ENCODE measurements at regions not wholly inside any gene's neighbourhood (a gene's known extent, or its start where the extent isn't known, plus 50 kb on each side); places are given as distances from the start of the nearest gene placed in this dataset.

DNA sequence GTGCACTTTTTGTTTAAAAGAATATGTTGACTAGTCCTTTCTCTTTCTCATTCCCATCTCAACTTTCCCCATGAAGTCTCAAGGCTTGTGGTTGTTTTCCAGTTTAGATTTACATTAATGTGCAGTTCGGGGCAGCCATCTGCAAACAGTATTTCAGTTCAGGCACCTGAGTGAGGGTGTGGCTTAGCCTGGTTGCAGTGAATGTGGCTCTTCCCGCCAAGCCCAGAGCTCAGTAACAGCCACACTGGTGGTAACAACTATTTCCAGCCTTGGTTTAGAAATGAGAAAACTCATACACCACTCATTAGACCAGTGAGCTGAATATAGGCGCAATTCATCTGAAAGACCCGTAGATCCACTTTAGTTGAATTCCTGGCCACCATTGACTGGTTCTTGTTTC is 394.3 kb downstream of the CMPK2 start:
- Mint-ChIP-seq H3K4me1 (no peaks in the 10 kb centered on the region), H3K9me3 (peaks cover 79% of the 10 kb centered on the region), H3K36me3 (peaks cover 66% of the 10 kb centered on the region), H3K27ac (no peak overlapping the region), H3K4me3 (no peak overlapping the region), H3K27me3 (ENCODE audit: low read depth) (peaks cover 2% of the 10 kb centered on the region; the same call in 1 of the 2 replicates)
- TF ChIP-seq ZNF396 (CRISPR knock-in tag; IDR thresholded peaks at IDR 0.05; ENCODE audit: borderline replicate concordance), result no peak
- no peak for TF ChIP-seq CBFB (CRISPR knock-in tag; IDR thresholded peaks at IDR 0.05; ENCODE audit: low read depth)
- TF ChIP-seq ZNF425 (CRISPR knock-in tag; conservative IDR thresholded peaks at IDR 0.05), result no peak
- ChIA-PET CTCF (no interaction called here), POLR2A (no interaction called here)
- no peak for DNase-seq (ENCODE audit: low spot score)
- no peak for ATAC-seq

GRCh38 chr2:6474161-6475140 is 391.3 kb downstream of the CMPK2 start:
- Mint-ChIP-seq H3K27ac (no peak overlapping the region), H3K4me3 (no peak overlapping the region), H3K27me3 (ENCODE audit: low read depth) (peaks cover 5% of the 10 kb centered on the region), H3K36me3 (peaks cover 68% of the 10 kb centered on the region), H3K4me1 (no peaks in the 10 kb centered on the region), H3K9me3 (peaks cover 73% of the 10 kb centered on the region)
- CTCF ChIA-PET, result no interaction called here
- POLR2A ChIA-PET, result no interaction called here
- DNase-seq (ENCODE audit: low spot score) (no peak), ATAC-seq (no peak)
- TF ChIP-seq ELF4 (CRISPR knock-in tag; IDR thresholded peaks at IDR 0.05; ENCODE audit: low read depth) (no peak), SMAD4 (CRISPR knock-in tag; IDR thresholded peaks at IDR 0.05) (no peak), ZNF121 (CRISPR knock-in tag; IDR thresholded peaks at IDR 0.05) (no peak), CTCF (IDR thresholded peaks at IDR 0.05) (no peak), ZNF263 (CRISPR knock-in tag; IDR thresholded peaks at IDR 0.05; ENCODE audit: low read depth) (no peak), ZNF425 (CRISPR knock-in tag; conservative IDR thresholded peaks at IDR 0.05) (no peak), ETV6 (CRISPR knock-in tag; IDR thresholded peaks at IDR 0.05) (no peak), NFE2L1 (CRISPR knock-in tag; IDR thresholded peaks at IDR 0.05) (no peak), JAZF1 (CRISPR knock-in tag; IDR thresholded peaks at IDR 0.05) (no peak), SP1 (CRISPR knock-in tag; conservative IDR thresholded peaks at IDR 0.05) (no peak), ZNF281 (CRISPR knock-in tag; IDR thresholded peaks at IDR 0.05) (no peak), MYBL2 (CRISPR knock-in tag; IDR thresholded peaks at IDR 0.05) (no peak), PREB (CRISPR knock-in tag; IDR thresholded peaks at IDR 0.05; ENCODE audit: borderline replicate concordance) (no peak)
- TF ChIP-seq, protein P1, sequence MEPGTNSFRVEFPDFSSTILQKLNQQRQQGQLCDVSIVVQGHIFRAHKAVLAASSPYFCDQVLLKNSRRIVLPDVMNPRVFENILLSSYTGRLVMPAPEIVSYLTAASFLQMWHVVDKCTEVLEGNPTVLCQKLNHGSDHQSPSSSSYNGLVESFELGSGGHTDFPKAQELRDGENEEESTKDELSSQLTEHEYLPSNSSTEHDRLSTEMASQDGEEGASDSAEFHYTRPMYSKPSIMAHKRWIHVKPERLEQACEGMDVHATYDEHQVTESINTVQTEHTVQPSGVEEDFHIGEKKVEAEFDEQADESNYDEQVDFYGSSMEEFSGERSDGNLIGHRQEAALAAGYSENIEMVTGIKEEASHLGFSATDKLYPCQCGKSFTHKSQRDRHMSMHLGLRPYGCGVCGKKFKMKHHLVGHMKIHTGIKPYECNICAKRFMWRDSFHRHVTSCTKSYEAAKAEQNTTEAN (CRISPR knock-in tag; IDR thresholded peaks at IDR 0.05), result no peak
- TF ChIP-seq, protein P2, sequence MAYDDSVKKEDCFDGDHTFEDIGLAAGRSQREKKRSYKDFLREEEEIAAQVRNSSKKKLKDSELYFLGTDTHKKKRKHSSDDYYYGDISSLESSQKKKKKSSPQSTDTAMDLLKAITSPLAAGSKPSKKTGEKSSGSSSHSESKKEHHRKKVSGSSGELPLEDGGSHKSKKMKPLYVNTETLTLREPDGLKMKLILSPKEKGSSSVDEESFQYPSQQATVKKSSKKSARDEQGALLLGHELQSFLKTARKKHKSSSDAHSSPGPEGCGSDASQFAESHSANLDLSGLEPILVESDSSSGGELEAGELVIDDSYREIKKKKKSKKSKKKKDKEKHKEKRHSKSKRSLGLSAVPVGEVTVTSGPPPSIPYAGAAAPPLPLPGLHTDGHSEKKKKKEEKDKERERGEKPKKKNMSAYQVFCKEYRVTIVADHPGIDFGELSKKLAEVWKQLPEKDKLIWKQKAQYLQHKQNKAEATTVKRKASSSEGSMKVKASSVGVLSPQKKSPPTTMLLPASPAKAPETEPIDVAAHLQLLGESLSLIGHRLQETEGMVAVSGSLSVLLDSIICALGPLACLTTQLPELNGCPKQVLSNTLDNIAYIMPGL (CRISPR knock-in tag; IDR thresholded peaks at IDR 0.05), result no peak
- TF ChIP-seq, protein P3, sequence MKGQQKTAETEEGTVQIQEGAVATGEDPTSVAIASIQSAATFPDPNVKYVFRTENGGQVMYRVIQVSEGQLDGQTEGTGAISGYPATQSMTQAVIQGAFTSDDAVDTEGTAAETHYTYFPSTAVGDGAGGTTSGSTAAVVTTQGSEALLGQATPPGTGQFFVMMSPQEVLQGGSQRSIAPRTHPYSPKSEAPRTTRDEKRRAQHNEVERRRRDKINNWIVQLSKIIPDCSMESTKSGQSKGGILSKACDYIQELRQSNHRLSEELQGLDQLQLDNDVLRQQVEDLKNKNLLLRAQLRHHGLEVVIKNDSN (CRISPR knock-in tag; IDR thresholded peaks at IDR 0.05), result no peak

Measured in WTC11 (cell line).